Epithelial cell of proximal tubule (primary cell): ENCODE measurements at regions not wholly inside any gene's neighbourhood (a gene's known extent, or its start where the extent isn't known, plus 50 kb on each side); places are given as distances from the start of the nearest gene placed in this dataset.

Experiments used
- DNase-seq: peaks from one replicate; pipeline ENCODE4 v3.0.0-alpha.2; 2011; ENCODE audit warnings: low read depth
- H3K4me3 ChIP-seq: 2 replicates; pipeline ENCODE4 v1.5.1; 2011; ENCODE audit warnings: low read depth, mild to moderate bottlenecking, low read length
- TF ChIP-seq, protein P1 (sequence below): conservative IDR thresholded peaks from 2 replicates; pipeline ENCODE4 v1.5.1; 2012; ENCODE audit warnings: low read depth, mild to moderate bottlenecking, low read length

GRCh38 chr5:57960569-57960968 is 478.0 kb upstream of the ACTBL2 start:
- TF ChIP-seq, protein P1, sequence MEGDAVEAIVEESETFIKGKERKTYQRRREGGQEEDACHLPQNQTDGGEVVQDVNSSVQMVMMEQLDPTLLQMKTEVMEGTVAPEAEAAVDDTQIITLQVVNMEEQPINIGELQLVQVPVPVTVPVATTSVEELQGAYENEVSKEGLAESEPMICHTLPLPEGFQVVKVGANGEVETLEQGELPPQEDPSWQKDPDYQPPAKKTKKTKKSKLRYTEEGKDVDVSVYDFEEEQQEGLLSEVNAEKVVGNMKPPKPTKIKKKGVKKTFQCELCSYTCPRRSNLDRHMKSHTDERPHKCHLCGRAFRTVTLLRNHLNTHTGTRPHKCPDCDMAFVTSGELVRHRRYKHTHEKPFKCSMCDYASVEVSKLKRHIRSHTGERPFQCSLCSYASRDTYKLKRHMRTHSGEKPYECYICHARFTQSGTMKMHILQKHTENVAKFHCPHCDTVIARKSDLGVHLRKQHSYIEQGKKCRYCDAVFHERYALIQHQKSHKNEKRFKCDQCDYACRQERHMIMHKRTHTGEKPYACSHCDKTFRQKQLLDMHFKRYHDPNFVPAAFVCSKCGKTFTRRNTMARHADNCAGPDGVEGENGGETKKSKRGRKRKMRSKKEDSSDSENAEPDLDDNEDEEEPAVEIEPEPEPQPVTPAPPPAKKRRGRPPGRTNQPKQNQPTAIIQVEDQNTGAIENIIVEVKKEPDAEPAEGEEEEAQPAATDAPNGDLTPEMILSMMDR: no peak
- no peak overlapping the region for H3K4me3 ChIP-seq
- no peak for DNase-seq

GRCh38 chr5:57956636-57957035 is 474.0 kb upstream of the ACTBL2 start:
- TF ChIP-seq, protein P1: no peak
- no peak overlapping the region for H3K4me3 ChIP-seq
- no peak for DNase-seq

DNA sequence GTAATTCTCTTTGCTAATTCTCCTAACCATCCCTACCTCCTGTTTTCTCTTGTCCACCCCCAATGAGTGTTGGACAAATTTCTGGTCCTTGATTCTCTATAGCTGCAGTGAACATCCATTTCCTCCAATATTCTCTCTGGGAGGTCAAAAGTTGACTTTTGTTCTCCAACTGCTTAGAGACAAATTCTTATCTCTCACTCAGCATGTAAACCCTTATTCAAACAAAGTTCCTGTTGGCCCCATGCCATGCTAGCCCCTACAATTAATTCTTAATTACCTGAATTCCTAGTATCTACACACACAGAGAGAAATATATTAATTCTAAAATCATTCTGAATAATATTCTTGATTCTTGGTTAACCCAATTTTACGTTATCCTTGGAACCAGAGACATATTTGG is 472.9 kb upstream of the ACTBL2 start:
- DNase-seq: no peak
- TF ChIP-seq, protein P1: no peak
- no peak overlapping the region for H3K4me3 ChIP-seq

GRCh38 chr5:57953792-57954191 is 471.2 kb upstream of the ACTBL2 start:
- TF ChIP-seq, protein P1: no peak
- DNase-seq: no peak
- H3K4me3 ChIP-seq: no peak overlapping the region

DNA sequence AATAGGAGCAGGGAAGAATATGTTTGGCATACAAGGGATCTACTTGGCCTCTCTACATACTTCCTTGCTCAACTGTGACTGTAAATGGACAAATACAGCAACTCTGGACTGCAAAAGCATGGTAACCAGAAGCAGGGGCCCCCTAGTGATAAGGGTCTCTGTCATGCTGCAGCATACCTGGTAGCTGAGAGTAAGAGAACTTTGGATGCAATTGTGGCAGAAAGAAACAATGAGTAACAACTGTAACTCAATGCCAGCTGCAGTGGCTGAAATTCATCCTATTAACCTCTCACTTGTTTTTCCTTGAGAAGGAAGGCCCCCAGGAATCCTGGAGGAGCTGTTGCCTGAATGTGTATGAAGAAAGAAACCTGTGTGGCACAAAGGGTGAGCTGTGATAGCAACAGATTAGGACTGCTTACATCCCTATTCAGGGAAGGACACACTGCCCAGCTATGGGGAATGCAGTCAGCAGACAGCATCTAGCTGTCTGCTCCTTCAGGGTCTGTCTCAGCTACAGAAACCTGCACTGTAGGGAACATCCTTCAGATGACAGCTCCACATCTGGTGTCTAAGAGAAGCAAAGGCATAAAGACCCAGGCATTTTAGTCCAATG is 468.1 kb upstream of the ACTBL2 start:
- TF ChIP-seq, protein P1: no peak
- DNase-seq: no peak
- H3K4me3 ChIP-seq: no peak overlapping the region

DNA sequence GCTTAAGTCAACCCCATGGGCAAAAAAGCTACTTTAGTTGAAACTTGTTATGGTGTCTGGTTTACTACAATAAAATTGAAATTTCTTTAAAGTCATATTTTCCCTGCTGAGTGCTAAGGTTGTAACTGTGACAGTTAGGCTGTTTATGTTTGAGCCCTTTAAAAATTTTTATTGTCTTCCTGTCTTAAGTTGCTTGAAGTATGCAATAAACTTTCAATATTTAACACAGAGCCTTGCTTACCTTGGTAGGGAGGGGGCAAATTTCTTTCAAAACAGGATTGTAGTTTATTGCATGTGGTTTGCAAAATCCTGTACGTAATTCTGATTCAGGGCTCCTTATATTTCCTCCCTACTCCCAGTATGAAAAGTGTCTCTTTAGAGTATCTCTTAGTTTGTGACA is 465.5 kb upstream of the ACTBL2 start:
- TF ChIP-seq, protein P1: no peak
- no peak for DNase-seq
- H3K4me3 ChIP-seq: no peak overlapping the region

DNA sequence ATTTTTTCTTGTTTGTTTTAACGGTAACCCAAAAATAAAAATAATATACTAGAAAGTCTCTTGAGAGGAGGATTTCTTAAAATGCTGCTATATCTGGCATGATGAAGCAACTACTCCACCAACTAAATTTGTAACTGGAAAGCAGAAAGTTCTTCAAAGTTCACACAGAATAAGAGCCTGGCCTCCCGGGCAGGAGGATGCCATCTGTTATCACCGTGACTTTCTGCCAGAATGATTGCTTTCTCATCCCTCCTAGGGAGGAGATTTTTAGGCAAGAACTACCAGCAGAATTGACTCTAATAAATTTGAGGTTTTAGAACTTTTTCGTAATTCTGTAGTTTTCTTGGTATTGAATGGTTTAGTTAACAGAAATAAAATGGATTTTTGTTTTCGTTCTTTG is 464.6 kb upstream of the ACTBL2 start:
- DNase-seq: no peak
- H3K4me3 ChIP-seq: no peak overlapping the region
- TF ChIP-seq, protein P1: no peak
